HUES48 (cell line): ENCODE measurements at regions not wholly inside any gene's neighbourhood (a gene's known extent, or its start where the extent isn't known, plus 50 kb on each side); places are given as distances from the start of the nearest gene placed in this dataset.
"Not testable (repeated sequence)": the region's sequence is repeated elsewhere in the genome, so short reads cannot be mapped to it uniquely, and the experiment has no call there.

Source experiments
- H3K27ac ChIP-seq: one replicate; pipeline ENCODE4 v1.7.0; 2013; ENCODE audit warnings: low read depth, low read length, inconsistent platforms
- H3K27me3 ChIP-seq: 2 replicates; pipeline ENCODE4 v1.6.1; 2013; ENCODE audit warnings: mild to moderate bottlenecking, low read length; ENCODE audit not compliant: control insufficient read depth, insufficient read depth
- H3K36me3 ChIP-seq: 2 replicates; pipeline ENCODE4 v1.6.1; 2013; ENCODE audit warnings: low read length; ENCODE audit not compliant: control insufficient read depth, insufficient read depth
- H3K4me1 ChIP-seq: 2 replicates; pipeline ENCODE4 v1.6.1; 2013; ENCODE audit warnings: mild to moderate bottlenecking, low read length; ENCODE audit not compliant: control insufficient read depth, insufficient read depth
- H3K4me3 ChIP-seq: 2 replicates; pipeline ENCODE4 v1.5.1; 2013; ENCODE audit warnings: mild to moderate bottlenecking, low read depth, low read length
- H3K9ac ChIP-seq: 2 replicates; pipeline ENCODE4 v1.6.1; 2013; ENCODE audit warnings: mild to moderate bottlenecking, low read depth, low read length, moderate library complexity
- H3K9me3 ChIP-seq: 2 replicates; pipeline ENCODE4 v1.6.1; 2013; ENCODE audit warnings: low read length; ENCODE audit not compliant: control insufficient read depth, insufficient read depth

DNA sequence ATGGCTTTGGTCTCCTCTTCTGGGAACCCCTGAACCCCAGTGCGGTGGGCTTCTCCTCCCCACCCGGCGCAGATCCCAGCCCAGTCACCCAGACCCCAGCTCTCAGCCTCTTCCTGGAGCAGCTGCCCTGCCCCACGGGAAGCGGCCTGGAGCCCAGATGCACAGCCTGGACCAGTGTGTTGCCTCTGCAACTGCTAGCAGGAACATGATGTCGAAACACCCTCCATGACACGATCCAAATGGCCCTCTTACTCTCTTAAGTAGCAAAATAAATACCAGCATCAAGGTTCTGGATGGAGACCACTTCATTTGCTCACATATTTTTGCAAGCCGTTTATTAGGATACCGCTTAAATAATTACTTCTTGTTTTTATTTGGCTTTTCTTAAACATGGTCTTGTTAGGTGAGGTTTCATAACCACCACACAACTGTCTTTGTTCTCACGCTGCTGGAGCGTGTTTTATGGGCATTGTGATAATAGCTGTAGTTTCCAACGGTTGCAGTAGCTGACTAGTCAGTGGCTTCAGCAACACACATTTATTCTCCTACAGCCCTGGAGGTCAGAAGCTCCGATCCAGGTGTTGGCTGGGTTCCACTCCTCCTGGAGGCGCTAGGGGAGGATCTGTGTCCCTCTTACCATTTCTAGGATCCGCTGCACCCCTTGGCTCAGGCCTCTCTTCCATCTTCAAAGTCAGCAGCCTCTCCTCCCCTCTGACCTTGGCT is 5453.9 kb upstream of the TPTE start:
- not testable (repeated sequence) for H3K36me3 ChIP-seq, H3K9ac ChIP-seq, H3K27me3 ChIP-seq, H3K4me1 ChIP-seq, H3K27ac ChIP-seq, H3K9me3 ChIP-seq, H3K4me3 ChIP-seq

DNA sequence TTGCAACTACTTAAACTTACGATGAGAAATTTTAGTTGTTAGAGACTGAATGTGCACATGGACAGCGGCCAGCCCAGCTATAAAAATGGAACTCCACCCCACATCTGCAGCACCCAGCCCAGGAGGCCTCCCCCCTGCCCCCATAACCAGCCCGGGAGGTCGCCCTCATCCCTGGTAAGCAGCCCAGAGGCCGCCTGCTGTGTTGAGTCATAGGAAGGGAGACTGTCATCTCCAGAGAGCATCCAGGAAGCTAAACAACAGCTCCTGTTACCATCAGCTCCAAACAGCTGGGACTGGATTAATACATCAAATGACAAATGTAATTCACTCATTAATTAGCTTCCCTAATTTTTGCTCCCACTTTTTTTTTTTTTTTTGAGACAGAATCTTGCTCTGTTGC is 5452.7 kb upstream of the TPTE start:
- H3K4me1 ChIP-seq, H3K36me3 ChIP-seq, H3K27ac ChIP-seq, H3K9ac ChIP-seq, H3K4me3 ChIP-seq, H3K9me3 ChIP-seq, H3K27me3 ChIP-seq: not testable (repeated sequence)

DNA sequence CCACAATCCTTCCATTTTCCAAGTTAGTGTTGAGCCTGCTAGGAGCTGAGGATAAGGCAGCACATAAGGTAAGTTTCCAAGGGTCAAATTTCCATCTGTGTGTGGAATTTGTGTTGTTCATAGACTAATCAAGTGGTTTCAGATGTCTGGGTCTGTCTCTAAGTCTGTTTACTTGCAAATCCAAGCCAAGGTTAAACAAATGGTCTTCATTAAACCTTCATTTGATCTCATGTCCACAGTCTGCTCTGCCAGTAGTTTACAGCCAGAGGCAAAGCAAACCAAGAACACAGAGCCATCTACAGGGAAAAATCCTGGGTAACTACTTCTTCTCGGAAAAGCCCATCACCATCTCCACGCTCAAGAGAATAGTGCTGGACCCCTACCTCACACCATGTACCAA is 5450.2 kb upstream of the TPTE start:
- H3K9me3 ChIP-seq, H3K27me3 ChIP-seq, H3K4me1 ChIP-seq, H3K27ac ChIP-seq, H3K9ac ChIP-seq, H3K36me3 ChIP-seq, H3K4me3 ChIP-seq: not testable (repeated sequence)

DNA sequence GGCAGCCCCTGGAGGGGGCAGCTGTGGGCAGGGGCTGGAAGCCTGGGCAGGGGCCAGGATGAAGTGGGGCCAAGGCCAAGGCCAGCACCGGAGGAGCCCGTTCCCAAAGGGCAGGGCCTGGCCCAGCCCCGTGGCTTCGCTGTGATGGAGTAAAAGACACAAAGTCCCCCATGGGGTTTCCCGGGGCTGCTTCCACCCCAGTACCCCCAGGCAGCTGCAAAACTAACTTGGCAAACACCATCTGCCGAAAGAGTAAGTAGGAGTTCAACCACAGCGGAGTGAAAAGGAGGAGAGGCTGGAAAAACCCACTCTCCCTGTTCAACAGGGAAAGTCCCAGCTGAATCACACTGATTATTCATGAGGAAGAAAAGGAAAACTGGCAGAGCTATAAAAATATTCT is 5444.5 kb upstream of the TPTE start:
- not testable (repeated sequence) for H3K9ac ChIP-seq, H3K4me1 ChIP-seq, H3K27ac ChIP-seq, H3K9me3 ChIP-seq, H3K27me3 ChIP-seq, H3K4me3 ChIP-seq, H3K36me3 ChIP-seq

- not testable (repeated sequence) for H3K27ac ChIP-seq, H3K9me3 ChIP-seq, H3K4me1 ChIP-seq, H3K4me3 ChIP-seq, H3K9ac ChIP-seq, H3K27me3 ChIP-seq, H3K36me3 ChIP-seq
Observed at GRCh38 chr21:5079361-5079760, 5442.0 kb upstream of the TPTE start.

GRCh38 chr21:5080015-5080414 is 5441.4 kb upstream of the TPTE start:
- not testable (repeated sequence) for H3K36me3 ChIP-seq, H3K4me3 ChIP-seq, H3K9ac ChIP-seq, H3K9me3 ChIP-seq, H3K27me3 ChIP-seq, H3K4me1 ChIP-seq, H3K27ac ChIP-seq

DNA sequence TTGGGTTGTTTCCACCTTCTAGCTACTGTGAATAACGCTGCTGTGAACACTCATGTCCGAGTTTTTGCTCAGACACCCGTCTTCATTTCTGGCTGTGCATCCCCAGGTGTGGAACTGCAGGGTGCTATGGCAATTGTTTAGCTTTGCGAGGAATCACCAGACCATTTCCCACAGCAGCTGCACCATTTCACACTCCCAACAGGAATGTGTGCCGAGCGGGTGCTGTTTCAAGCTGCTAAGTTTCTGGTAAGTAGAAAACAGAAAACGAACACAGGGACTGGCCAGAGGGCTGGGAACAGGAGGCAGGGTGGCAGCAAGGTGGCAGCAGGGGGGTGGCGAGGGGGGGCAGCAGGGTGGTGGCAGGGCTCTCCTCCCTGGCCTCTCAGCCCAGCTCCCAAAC is 5437.1 kb upstream of the TPTE start:
- H3K36me3 ChIP-seq, H3K27ac ChIP-seq, H3K27me3 ChIP-seq, H3K4me1 ChIP-seq, H3K9me3 ChIP-seq, H3K4me3 ChIP-seq, H3K9ac ChIP-seq: not testable (repeated sequence)

- H3K27me3 ChIP-seq, H3K4me3 ChIP-seq, H3K36me3 ChIP-seq, H3K27ac ChIP-seq, H3K9me3 ChIP-seq, H3K9ac ChIP-seq, H3K4me1 ChIP-seq: not testable (repeated sequence)
Observed at GRCh38 chr21:5085456-5085855, 5435.9 kb upstream of the TPTE start.

DNA sequence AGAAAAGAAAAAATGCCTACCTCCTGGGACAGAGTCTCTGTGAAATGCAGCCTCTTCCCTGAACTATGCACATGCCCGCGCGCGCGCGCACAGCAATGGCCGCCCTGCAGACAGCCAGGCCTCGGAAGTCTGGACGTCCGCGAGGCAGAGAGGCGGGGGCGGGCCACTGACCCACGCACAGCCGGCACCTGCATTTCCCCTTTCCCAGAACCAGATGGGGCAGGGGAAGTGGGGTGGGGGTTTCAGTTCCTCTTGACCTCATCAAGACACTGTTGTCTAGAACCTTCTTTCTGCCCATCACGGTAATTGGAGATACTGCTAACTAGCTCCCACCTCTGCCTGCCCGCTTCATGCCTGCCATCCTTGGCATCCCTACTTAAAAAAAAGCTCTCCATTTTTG is 5435.0 kb upstream of the TPTE start:
- not testable (repeated sequence) for H3K4me1 ChIP-seq, H3K9me3 ChIP-seq, H3K27ac ChIP-seq, H3K27me3 ChIP-seq, H3K4me3 ChIP-seq, H3K36me3 ChIP-seq, H3K9ac ChIP-seq

- not testable (repeated sequence) for H3K9me3 ChIP-seq
Observed at GRCh38 chr21:5088820-5089219, 5432.6 kb upstream of the TPTE start.

DNA sequence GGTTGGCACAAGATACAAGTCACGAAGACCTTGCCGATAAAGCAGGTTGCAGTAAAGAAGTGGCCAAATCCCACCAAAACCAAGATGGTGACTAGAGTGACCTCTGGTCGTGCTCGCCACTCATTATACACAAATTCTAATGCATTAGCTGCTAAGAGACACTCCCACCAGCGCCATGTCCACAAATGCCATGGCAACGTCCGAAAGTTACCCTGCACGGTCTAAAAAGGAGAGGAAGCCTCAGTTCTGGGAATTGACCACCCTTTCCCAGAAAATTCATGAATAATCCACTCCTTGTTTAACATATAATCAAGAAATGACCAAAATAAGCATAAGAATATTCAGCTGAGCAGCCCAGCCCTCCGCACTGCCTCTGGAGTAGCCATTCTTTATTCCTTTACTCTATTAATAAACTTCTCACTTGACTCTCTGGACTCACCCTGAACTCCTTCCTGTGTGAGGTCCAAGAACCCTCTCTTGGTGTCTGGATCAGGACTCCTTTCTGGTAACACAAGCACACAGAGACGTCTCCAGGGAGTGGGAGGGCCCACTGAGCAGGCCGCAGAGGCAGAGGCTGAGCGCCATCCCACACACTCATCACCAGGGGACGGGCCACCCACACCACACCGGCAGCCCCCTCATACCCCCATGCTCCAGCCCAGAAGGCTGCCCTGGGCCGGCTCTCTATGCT is 5431.8 kb upstream of the TPTE start:
- H3K9ac ChIP-seq, H3K36me3 ChIP-seq, H3K9me3 ChIP-seq, H3K27me3 ChIP-seq, H3K27ac ChIP-seq, H3K4me3 ChIP-seq, H3K4me1 ChIP-seq: not testable (repeated sequence)

More at GRCh38 chr21:5088820-5089219, 5432.6 kb upstream of the TPTE start:
- H3K27me3 ChIP-seq, H3K36me3 ChIP-seq, H3K27ac ChIP-seq, H3K4me1 ChIP-seq, H3K9ac ChIP-seq, H3K4me3 ChIP-seq: not testable (repeated sequence)
